CMK (cell line): ENCODE measurements at regions not wholly inside any gene's neighbourhood (a gene's known extent, or its start where the extent isn't known, plus 50 kb on each side); places are given as distances from the start of the nearest gene placed in this dataset.
A peak's percentile ranks its signal among the peaks of the same experiment; 100 is the strongest.

Experiments
- DNase-seq: peaks from one replicate; pipeline ENCODE4 v3.0.0-alpha.2; 2010; ENCODE audit warnings: low read depth

DNA sequence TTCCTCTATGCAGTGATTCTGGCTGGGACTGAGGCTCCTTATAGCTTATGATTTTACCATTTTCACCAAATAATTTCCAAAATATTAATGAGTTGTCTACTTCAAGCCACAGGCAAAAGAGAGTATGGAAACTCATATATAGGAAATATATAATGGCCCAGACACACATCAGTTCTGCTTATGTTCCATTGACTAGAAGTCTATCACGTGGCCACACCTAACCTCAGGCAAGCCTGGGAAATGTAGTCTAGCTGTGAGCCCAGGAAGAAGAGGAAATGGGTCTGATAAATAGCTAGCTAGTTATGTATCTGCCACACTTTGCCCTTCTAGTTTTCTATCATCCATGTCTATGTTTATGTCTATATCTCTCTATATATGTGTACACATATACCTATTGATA is 195.1 kb downstream of the OTOL1 start:
- no peak for DNase-seq

DNA sequence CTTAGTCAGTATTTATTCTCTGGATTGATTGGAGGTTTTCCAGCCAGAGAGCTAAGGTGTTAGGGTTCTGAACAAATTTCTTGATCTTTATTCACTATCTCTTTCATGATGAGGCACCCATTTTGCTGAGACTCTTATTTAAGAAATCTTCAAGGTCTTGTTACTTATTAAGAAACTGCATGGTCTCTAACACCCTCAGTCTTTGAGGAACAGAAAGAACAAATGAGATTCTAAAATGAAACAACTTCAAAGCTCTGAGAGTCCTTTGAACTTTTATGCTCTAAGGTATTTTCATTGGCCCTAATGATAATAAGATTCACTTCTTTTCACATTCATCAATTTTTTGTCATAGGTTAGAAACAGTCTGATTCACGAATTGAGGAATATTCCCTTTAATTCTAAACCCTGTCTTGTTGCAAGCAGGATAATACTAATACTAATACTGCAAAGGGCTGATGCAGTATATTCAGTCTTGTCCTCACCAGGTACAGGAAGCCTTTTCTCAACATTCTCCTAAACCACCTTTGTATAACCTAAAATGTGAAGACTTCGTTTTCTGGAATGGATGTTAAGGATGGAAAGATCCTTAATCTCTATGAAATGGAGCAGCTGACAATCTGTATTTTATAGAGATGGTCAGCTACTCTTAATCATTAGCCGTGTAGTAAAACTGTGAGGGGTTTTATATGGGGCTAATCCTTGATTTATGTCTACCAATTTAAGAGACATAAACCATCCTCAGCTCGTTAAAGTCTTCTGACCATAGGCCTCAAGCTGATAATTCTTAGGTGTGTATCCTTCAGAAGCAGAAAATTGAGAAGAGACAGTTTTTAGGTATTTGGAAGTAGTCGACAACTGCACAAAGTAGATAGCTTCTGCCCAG is 198.3 kb downstream of the OTOL1 start:
- no peak for DNase-seq

- no peak for DNase-seq
These were observed 199.2 kb downstream of the OTOL1 start for GRCh38 chr3:161695811-161696210.

- DNase-seq = no peak
These were observed 204.4 kb downstream of the OTOL1 start for GRCh38 chr3:161700998-161701397.

- DNase-seq = peak; percentile 5
These were observed 210.6 kb downstream of the OTOL1 start for GRCh38 chr3:161707253-161707652.

- no peak for DNase-seq
These were observed 217.1 kb downstream of the OTOL1 start for GRCh38 chr3:161713731-161714130.

DNA sequence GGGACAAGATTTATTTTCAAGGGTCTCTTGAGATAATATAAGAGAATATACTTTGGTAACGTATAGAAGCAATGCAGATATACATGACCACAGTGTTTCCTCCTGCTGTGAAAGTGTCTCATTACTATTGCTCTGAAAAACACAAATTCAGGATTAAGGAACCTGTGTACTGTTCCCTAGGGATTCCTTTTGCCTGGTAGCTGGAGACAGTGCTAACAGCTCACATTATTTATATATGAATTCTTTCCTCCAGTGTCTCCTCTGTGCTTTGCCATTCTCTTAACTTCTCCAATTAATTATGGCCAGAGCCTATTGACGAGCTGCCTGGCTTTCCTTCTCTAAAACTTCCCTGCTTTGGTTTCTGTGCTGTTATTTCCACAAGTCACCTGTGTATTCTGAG is 235.4 kb downstream of the OTOL1 start:
- no peak for DNase-seq

- no peak for DNase-seq
These were observed 240.6 kb downstream of the OTOL1 start for GRCh38 chr3:161737171-161737570.

DNA sequence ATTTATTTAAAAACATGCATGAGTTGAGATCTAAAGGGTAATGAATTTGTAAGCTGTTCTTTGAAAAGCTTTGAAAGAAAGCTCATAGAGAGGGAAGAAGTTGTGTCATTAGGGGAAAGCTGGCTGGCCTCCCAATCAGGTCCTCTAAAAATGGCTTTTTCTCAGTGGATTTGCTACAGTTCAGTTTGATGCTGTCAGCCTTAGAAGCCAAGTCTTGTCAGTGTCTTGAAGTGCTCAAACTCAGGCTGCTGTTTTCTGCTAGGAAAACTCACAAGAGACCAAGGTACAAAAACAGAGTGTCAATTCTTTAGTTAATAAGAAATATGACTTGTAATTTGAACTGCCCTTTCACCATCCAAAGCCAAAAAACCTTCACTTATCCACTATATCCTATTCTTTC is 243.8 kb downstream of the OTOL1 start:
- no peak for DNase-seq

DNA sequence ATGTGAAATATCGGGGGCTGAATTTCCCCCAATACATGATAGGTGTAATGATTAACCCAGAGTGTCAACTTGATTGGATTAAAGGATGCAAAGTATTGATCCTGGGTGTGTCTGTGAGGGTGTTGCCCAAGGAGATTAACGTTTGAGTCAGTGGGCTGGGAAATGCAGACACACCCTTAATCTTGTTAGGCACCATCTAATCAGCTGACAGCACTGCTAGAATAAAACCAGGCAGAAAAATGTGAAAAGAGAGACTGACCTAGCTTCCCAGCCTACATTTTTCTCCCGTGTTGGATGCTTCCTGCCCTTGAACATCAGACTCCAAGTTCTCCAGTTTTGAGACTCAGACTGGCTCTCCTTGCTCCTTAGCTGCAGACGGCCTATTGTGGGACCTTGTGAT is 247.8 kb downstream of the OTOL1 start:
- no peak for DNase-seq

DNA sequence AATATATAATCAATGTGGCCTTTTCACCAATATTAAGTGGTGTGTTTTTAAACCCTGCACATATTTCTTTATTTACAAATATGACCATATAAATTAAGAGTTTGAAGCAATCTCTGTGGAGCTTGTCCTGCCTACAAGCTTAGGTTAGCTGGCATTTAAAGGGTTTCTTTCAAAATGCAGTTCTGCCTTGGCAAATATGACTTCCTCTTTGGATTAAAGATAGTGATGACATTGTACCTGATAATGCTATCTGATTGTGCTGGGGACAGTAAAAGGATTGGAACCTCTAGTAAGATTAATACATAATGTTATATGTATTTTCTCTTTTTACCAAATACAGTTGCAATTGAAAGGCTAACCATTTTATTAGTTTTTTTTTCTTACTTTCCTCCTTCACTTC is 249.1 kb downstream of the OTOL1 start:
- no peak for DNase-seq

DNA sequence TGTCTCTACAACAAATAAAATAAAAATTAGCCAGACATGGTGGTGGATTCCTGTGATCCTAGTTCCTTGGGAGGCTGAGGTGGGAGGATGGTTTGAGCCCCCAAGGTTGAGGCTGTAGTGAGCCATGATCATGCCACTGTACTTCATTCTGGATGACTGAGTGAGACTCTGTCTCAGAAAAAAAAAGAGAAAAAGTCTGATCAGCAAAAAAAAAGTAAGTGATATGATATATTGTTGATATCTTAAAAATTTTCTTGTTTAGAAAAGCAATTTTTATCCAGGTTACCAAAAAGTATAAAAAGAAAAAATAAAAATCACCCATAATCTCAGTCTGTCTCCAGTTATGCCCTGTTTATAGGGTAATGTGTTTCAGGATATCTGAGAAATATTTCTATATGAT is 251.4 kb downstream of the OTOL1 start:
- no peak for DNase-seq

DNA sequence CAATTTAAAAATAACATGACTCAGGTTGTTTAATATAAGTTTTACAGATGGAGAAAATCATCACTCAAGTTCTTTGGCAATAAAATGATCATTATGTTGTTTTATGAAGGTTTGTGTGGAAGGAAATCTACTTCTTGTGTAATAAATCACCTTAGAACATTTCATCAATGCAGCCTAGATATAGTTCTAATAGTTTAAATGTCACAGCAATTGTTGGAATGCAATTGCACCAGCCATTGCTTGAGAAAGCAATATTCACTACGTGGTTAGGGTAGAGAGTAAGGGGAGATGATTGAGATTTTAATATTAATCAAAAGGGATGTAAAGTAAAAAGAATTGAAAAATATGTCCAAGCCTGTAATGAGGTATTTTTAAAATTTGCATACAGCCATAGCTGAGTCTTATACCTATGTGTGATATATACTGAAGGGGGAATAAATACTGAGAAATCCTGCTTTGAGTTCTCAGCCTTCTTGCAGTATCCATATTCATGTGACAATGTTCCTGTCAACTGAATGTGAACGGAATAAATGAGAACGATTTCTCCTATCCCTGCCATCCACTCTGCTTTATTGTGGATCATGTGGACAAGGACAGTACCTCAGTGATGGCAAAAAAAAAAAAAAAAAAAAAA is 257.9 kb downstream of the OTOL1 start:
- DNase-seq = no peak

- DNase-seq = no peak
These were observed 262.8 kb downstream of the OTOL1 start for GRCh38 chr3:161759444-161759843.

DNA sequence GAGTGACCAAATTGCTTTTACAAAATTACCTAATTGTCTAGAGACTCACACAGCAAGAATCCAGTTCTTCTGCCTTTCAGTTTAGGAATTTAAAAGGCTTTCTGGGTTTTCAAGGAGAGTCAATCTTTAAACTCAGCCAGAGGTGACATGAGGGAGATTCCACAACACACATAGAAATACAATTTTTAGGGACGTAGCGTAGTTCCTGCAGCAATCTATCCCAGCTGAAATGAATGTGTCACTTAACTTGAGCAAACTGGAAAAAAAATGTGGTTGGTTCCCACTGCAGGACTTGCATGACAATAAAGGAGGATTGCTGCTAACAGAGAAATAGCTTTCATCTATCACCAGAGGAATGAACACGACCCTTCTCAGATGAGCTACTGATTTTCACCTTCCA is 269.7 kb downstream of the OTOL1 start:
- DNase-seq = no peak

- DNase-seq = no peak
These were observed 274.1 kb downstream of the OTOL1 start for GRCh38 chr3:161770484-161771386.

DNA sequence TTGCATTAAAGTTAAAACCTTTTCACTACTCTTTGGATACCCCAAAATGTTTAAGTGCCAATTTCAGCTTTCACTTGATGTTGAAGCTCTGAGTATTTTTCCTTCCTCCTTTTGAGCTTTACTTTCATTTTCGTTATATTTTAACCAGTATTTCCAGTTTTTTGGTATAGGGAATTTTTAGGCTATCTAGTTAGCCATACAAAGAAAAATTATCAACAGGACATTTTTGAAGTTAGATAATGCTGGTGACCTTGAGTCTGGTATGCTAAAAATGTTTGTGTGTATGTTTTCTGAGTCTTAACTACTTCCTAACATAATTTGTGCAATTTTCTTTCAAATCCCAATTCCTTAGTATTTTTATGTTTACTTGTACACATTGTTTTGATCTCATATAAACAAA is 284.8 kb downstream of the OTOL1 start:
- DNase-seq = no peak

- DNase-seq = no peak
These were observed 296.8 kb downstream of the OTOL1 start for GRCh38 chr3:161793194-161793930.

- no peak for DNase-seq
These were observed 297.9 kb downstream of the OTOL1 start for GRCh38 chr3:161794551-161794950.

GRCh38 chr3:161796312-161796711 is 299.7 kb downstream of the OTOL1 start:
- no peak for DNase-seq

DNA sequence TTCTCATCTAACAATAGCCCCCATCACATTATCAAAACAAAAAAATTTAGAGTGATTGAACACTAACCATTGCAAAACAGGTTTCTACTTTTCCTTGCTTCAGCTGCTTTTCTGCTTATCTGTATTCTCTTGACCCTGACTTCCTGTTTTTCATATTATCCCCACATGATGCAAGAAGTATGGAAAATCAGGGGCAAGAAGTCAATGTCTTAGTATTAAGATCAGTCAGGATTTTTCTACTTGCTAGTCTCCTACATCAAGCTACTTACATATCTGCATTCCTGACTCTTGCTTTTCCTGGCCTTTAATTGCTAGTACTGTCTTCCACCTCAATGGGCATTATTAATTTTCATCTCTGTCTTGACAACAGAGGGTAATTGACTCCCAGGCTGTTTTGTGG is 300.2 kb downstream of the OTOL1 start:
- DNase-seq = no peak

DNA sequence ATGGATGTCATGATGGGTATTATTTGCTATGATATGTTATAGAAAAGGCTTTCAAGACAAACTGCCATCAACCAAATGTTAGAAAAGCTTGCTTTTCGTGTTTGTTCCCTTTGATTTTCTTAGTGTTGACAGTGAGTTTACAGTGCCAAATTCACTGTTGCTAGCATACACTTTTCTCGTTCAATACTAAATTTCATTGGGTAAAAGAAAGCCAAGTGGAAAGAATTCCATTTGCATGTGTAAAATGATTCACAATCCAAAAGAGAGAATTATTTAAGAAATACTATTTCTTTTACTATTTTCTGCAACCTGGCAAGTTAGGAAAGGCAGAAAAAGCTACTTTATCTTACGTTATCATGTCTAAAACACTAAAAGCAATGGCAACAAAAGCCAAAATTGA is 301.4 kb downstream of the OTOL1 start:
- DNase-seq = no peak
